ENCODE measurements at regions not wholly inside any gene's neighbourhood (a gene's known extent, or its start where the extent isn't known, plus 50 kb on each side); places are given as distances from the start of the nearest gene placed in this dataset.

- Histone ChIP-seq H3K4me3 (ENCODE audit: insufficient read depth, low read length) (no peak overlapping the region), H4K20me1 (ENCODE audit: insufficient read depth, low read length) (no peaks in the 10 kb centered on the region), H3K27ac (ENCODE audit: low read depth, low read length) (no peak overlapping the region), H3K4me1 (ENCODE audit: insufficient read depth, low read length) (no peaks in the 10 kb centered on the region), H2AFZ (ENCODE audit: low read length) (no peak overlapping the region), H3K79me2 (ENCODE audit: insufficient read depth, low read length) (no peaks in the 10 kb centered on the region), H3K36me3 (ENCODE audit: insufficient read depth, low read length) (no peaks in the 10 kb centered on the region), H3K9me3 (ENCODE audit: low read depth, low read length) (no peaks in the 10 kb centered on the region), H3K27me3 (ENCODE audit: insufficient read depth, low read length) (no peaks in the 10 kb centered on the region), H3K4me2 (ENCODE audit: insufficient read depth, low read length) (no peak overlapping the region)
- no peak for TF ChIP-seq CTCF (IDR thresholded peaks at IDR 0.05; ENCODE audit: extremely low read depth, low read depth, low read length)
- DNase-seq (ENCODE audit: insufficient read length, low spot score, missing footprints) = no peak
Observed at GRCh38 chr18:72673242-72673641, 129.1 kb upstream of the CBLN2 start.

GRCh38 chr18:72672364-72673184, 128.4 kb upstream of the CBLN2 start:
- Histone ChIP-seq H3K79me2 (ENCODE audit: insufficient read depth, low read length) (no peaks in the 10 kb centered on the region), H3K27me3 (ENCODE audit: insufficient read depth, low read length) (no peaks in the 10 kb centered on the region), H3K4me1 (ENCODE audit: insufficient read depth, low read length) (no peaks in the 10 kb centered on the region), H3K27ac (ENCODE audit: low read depth, low read length) (no peak overlapping the region), H3K4me3 (ENCODE audit: insufficient read depth, low read length) (no peak overlapping the region), H2AFZ (ENCODE audit: low read length) (no peak overlapping the region), H3K9me3 (ENCODE audit: low read depth, low read length) (no peaks in the 10 kb centered on the region), H3K4me2 (ENCODE audit: insufficient read depth, low read length) (no peak overlapping the region), H4K20me1 (ENCODE audit: insufficient read depth, low read length) (no peaks in the 10 kb centered on the region), H3K36me3 (ENCODE audit: insufficient read depth, low read length) (no peaks in the 10 kb centered on the region)
- DNase-seq (ENCODE audit: insufficient read length, low spot score, missing footprints) = peak; percentile 71
- peak; percentile 41 for TF ChIP-seq CTCF (IDR thresholded peaks at IDR 0.05; ENCODE audit: extremely low read depth, low read depth, low read length)

GRCh38 chr18:72667932-72668331, 123.8 kb upstream of the CBLN2 start:
- no peak for TF ChIP-seq CTCF (IDR thresholded peaks at IDR 0.05; ENCODE audit: extremely low read depth, low read depth, low read length)

GRCh38 chr18:72652990-72653593, 109.0 kb upstream of the CBLN2 start:
- Histone ChIP-seq H3K27me3 (ENCODE audit: insufficient read depth, low read length) (no peaks in the 10 kb centered on the region), H3K4me1 (ENCODE audit: insufficient read depth, low read length) (no peaks in the 10 kb centered on the region), H4K20me1 (ENCODE audit: insufficient read depth, low read length) (no peaks in the 10 kb centered on the region), H3K36me3 (ENCODE audit: insufficient read depth, low read length) (no peaks in the 10 kb centered on the region), H3K9me3 (ENCODE audit: low read depth, low read length) (no peaks in the 10 kb centered on the region), H2AFZ (ENCODE audit: low read length) (no peak overlapping the region), H3K4me2 (ENCODE audit: insufficient read depth, low read length) (no peak overlapping the region), H3K27ac (ENCODE audit: low read depth, low read length) (no peak overlapping the region), H3K4me3 (ENCODE audit: insufficient read depth, low read length) (no peak overlapping the region), H3K79me2 (ENCODE audit: insufficient read depth, low read length) (no peaks in the 10 kb centered on the region)
- TF ChIP-seq CTCF (IDR thresholded peaks at IDR 0.05; ENCODE audit: extremely low read depth, low read depth, low read length) = no peak
- DNase-seq (ENCODE audit: insufficient read length, low spot score, missing footprints) = no peak

More at GRCh38 chr18:72667932-72668331, 123.8 kb upstream of the CBLN2 start:
- H4K20me1 ChIP-seq (ENCODE audit: insufficient read depth, low read length) = no peaks in the 10 kb centered on the region
- no peak overlapping the region for H2AFZ ChIP-seq (ENCODE audit: low read length)
- no peak overlapping the region for H3K4me2 ChIP-seq (ENCODE audit: insufficient read depth, low read length)
- no peak for DNase-seq (ENCODE audit: insufficient read length, low spot score, missing footprints)
- no peaks in the 10 kb centered on the region for H3K9me3 ChIP-seq (ENCODE audit: low read depth, low read length)
- H3K4me1 ChIP-seq (ENCODE audit: insufficient read depth, low read length) = no peaks in the 10 kb centered on the region
- no peaks in the 10 kb centered on the region for H3K36me3 ChIP-seq (ENCODE audit: insufficient read depth, low read length)
- H3K79me2 ChIP-seq (ENCODE audit: insufficient read depth, low read length) = no peaks in the 10 kb centered on the region
- H3K27ac ChIP-seq (ENCODE audit: low read depth, low read length) = no peak overlapping the region
- H3K27me3 ChIP-seq (ENCODE audit: insufficient read depth, low read length) = no peaks in the 10 kb centered on the region
- H3K4me3 ChIP-seq (ENCODE audit: insufficient read depth, low read length) = no peak overlapping the region

Data from osteoblast (primary cell).